ENCODE measurements at regions not wholly inside any gene's neighbourhood (a gene's known extent, or its start where the extent isn't known, plus 50 kb on each side); places are given as distances from the start of the nearest gene placed in this dataset.

- DNase-seq, result no peak
Measured at GRCh38 chr5:88394536-88395175, 126.0 kb upstream of the TMEM161B start.

- DNase-seq, result no peak
Measured at GRCh38 chr5:88393716-88394535, 125.3 kb upstream of the TMEM161B start.

GRCh38 chr5:88393042-88393441, 124.4 kb upstream of the TMEM161B start:
- no peak for DNase-seq

- DNase-seq, result no peak
Measured at GRCh38 chr5:88391991-88392390, 123.3 kb upstream of the TMEM161B start.

GRCh38 chr5:88391116-88391515, 122.5 kb upstream of the TMEM161B start:
- no peak for DNase-seq

- DNase-seq, result no peak
Measured at GRCh38 chr5:88390481-88390880, 121.8 kb upstream of the TMEM161B start.

- DNase-seq, result no peak
Measured at GRCh38 chr5:88390096-88390441, 121.4 kb upstream of the TMEM161B start.

GRCh38 chr5:88389338-88390095, 120.9 kb upstream of the TMEM161B start:
- no peak for DNase-seq

- no peak for DNase-seq
Measured at GRCh38 chr5:88388476-88389337, 120.1 kb upstream of the TMEM161B start.

- DNase-seq, result no peak
Measured at GRCh38 chr5:88384886-88385285, 116.2 kb upstream of the TMEM161B start.

GRCh38 chr5:88380332-88380731, 111.7 kb upstream of the TMEM161B start:
- no peak for DNase-seq

- DNase-seq, result no peak
Measured at GRCh38 chr5:88377705-88378656, 109.3 kb upstream of the TMEM161B start.

GRCh38 chr5:88377240-88377639, 108.6 kb upstream of the TMEM161B start:
- no peak for DNase-seq

- DNase-seq, result no peak
Measured at GRCh38 chr5:88376728-88377127, 108.1 kb upstream of the TMEM161B start.

- DNase-seq, result no peak
Measured at GRCh38 chr5:88374391-88374790, 105.7 kb upstream of the TMEM161B start.

GRCh38 chr5:88370824-88371223, 102.2 kb upstream of the TMEM161B start:
- no peak for DNase-seq

GRCh38 chr5:88368201-88368600, 99.6 kb upstream of the TMEM161B start:
- no peak for DNase-seq

GRCh38 chr5:88364991-88365390, 96.3 kb upstream of the TMEM161B start:
- DNase-seq, result no peak

- no peak for DNase-seq
Measured at GRCh38 chr5:88355490-88356050, 86.9 kb upstream of the TMEM161B start.

GRCh38 chr5:88325868-88326267, 57.2 kb upstream of the TMEM161B start:
- DNase-seq, result no peak

- no peak for DNase-seq
Measured at GRCh38 chr5:88322785-88323184, 54.1 kb upstream of the TMEM161B start.

All from left hindlimb (tissue), 1 donor.